AG09319 (cell line): ENCODE measurements at regions not wholly inside any gene's neighbourhood (a gene's known extent, or its start where the extent isn't known, plus 50 kb on each side); places are given as distances from the start of the nearest gene placed in this dataset.

ENCODE experiments used
- DNase-seq: peaks from one replicate; pipeline ENCODE4 v3.0.0-alpha.2; 2010; ENCODE audit warnings: low read depth; ENCODE audit errors: extremely low read depth
- TF ChIP-seq, protein P1 (sequence below): IDR thresholded peaks from 2 replicates; pipeline ENCODE4 v1.5.1; 2011; ENCODE audit warnings: low read depth, mild to moderate bottlenecking, inconsistent platforms, low read length, moderate library complexity

- TF ChIP-seq, protein P1, sequence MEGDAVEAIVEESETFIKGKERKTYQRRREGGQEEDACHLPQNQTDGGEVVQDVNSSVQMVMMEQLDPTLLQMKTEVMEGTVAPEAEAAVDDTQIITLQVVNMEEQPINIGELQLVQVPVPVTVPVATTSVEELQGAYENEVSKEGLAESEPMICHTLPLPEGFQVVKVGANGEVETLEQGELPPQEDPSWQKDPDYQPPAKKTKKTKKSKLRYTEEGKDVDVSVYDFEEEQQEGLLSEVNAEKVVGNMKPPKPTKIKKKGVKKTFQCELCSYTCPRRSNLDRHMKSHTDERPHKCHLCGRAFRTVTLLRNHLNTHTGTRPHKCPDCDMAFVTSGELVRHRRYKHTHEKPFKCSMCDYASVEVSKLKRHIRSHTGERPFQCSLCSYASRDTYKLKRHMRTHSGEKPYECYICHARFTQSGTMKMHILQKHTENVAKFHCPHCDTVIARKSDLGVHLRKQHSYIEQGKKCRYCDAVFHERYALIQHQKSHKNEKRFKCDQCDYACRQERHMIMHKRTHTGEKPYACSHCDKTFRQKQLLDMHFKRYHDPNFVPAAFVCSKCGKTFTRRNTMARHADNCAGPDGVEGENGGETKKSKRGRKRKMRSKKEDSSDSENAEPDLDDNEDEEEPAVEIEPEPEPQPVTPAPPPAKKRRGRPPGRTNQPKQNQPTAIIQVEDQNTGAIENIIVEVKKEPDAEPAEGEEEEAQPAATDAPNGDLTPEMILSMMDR = no peak
- DNase-seq = no peak
Measured at GRCh38 chr3:661356-661755, 431.5 kb upstream of the CNTN6 start.

GRCh38 chr3:674116-674515, 418.7 kb upstream of the CNTN6 start:
- TF ChIP-seq, protein P1 = no peak

DNA sequence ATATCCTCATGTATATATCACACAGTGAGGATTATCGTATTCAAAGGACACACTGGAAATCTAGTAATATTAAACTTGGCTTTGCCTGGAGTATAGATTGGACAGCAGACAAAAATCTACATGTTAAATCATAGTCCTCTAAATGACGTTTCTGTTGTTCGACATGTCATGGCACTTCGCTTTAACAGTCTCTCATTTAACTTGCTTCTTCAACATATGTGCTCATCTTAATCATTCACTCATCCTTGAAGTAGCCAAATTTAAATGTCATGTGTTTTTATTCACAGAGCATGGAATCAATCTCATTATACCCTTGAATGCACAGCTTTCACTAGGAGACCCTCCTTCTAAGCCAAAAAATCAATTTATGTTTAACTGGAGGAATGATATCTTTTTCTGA, 417.0 kb upstream of the CNTN6 start:
- no peak for DNase-seq
- TF ChIP-seq, protein P1 = no peak

More at GRCh38 chr3:674116-674515, 418.7 kb upstream of the CNTN6 start:
- no peak for DNase-seq

- no peak for DNase-seq
- TF ChIP-seq, protein P1 = no peak
Measured at GRCh38 chr3:683770-684169, 409.1 kb upstream of the CNTN6 start.

- DNase-seq = no peak
- TF ChIP-seq, protein P1 = no peak
Measured at GRCh38 chr3:690770-691169, 402.1 kb upstream of the CNTN6 start.

- no peak for DNase-seq
- TF ChIP-seq, protein P1 = no peak
Measured at GRCh38 chr3:700514-700913, 392.3 kb upstream of the CNTN6 start.

GRCh38 chr3:707041-707440, 385.8 kb upstream of the CNTN6 start:
- no peak for DNase-seq
- TF ChIP-seq, protein P1 = no peak
